Smooth muscle cell (in vitro differentiated cells): ENCODE measurements at regions not wholly inside any gene's neighbourhood (a gene's known extent, or its start where the extent isn't known, plus 50 kb on each side); places are given as distances from the start of the nearest gene placed in this dataset.

Experiments
- DNase-seq: peaks from one replicate; lab custom pipeline; 2025; ENCODE audit not compliant: unreplicated experiment; lab: John Stamatoyannopoulos, UW
- H2AFZ ChIP-seq: fragments of 200-600 bp; sonication (generic); 2 replicates; pipeline ENCODE4 v1.6.0; 2016; ENCODE audit warnings: antibody characterized with exemption, low read depth, mild to moderate bottlenecking
- H3F3A ChIP-seq: fragments of 200-600 bp; sonication (generic); 2 replicates; pipeline ENCODE4 v1.6.0; 2017; ENCODE audit warnings: antibody characterized with exemption, low read depth
- H3K27ac ChIP-seq: fragments of 200-600 bp; sonication (generic); 2 replicates; pipeline ENCODE4 v1.5.1; 2016; ENCODE audit warnings: low read depth, mild to moderate bottlenecking
- H3K27me3 ChIP-seq: fragments of 200-600 bp; sonication (generic); 2 replicates; pipeline ENCODE4 v1.6.1; 2016; ENCODE audit warnings: low read depth, mild to moderate bottlenecking
- H3K36me3 ChIP-seq: fragments of 200-600 bp; sonication (generic); 2 replicates; pipeline ENCODE4 v1.5.1; 2016; ENCODE audit warnings: low read depth
- H3K4me1 ChIP-seq: fragments of 200-600 bp; sonication (generic); 2 replicates; pipeline ENCODE4 v1.5.1; 2016; ENCODE audit warnings: low read depth
- H3K4me2 ChIP-seq: fragments of 200-600 bp; sonication (generic); 2 replicates; pipeline ENCODE4 v1.6.0; 2016; ENCODE audit warnings: mild to moderate bottlenecking
- H3K4me3 ChIP-seq: fragments of 200-600 bp; sonication (generic); 2 replicates; pipeline ENCODE4 v1.5.1; 2016; ENCODE audit warnings: mild to moderate bottlenecking
- H3K79me2 ChIP-seq: fragments of 200-600 bp; sonication (generic); 2 replicates; pipeline ENCODE4 v1.6.0; 2016; ENCODE audit warnings: low read depth, mild to moderate bottlenecking
- H3K9ac ChIP-seq: fragments of 200-600 bp; sonication (generic); 2 replicates; pipeline ENCODE4 v1.6.0; 2016; ENCODE audit warnings: low read depth
- H3K9me3 ChIP-seq: fragments of 200-600 bp; sonication (generic); replicated peaks from 2 replicates; pipeline ENCODE4 v1.5.1; 2016; ENCODE audit warnings: low read depth
- H4K20me1 ChIP-seq: fragments of 200-600 bp; sonication (generic); 2 replicates; pipeline ENCODE4 v1.6.0; 2016; ENCODE audit warnings: low read depth
- CTCF ChIP-seq: fragments of 200-600 bp; sonication (generic); IDR thresholded peaks from 2 replicates; pipeline ENCODE4 v1.5.1; 2017; ENCODE audit warnings: borderline replicate concordance, mild to moderate bottlenecking, antibody characterized with exemption; ENCODE audit not compliant: insufficient read depth, poor library complexity, severe bottlenecking
- WGBS: methylation state at CpG from one replicate; pipeline ENCODE4 v1.1.7; 2016; ENCODE audit warnings: low lambda C conversion rate; 5-methylcytosine and 5-hydroxymethylcytosine counted together

- TF ChIP-seq CTCF = no peak
- H4K20me1 ChIP-seq = no peaks in the 10 kb centered on the region
Measured at GRCh38 chr4:31130930-31131329, 410.8 kb downstream of the PCDH7 start.

DNA sequence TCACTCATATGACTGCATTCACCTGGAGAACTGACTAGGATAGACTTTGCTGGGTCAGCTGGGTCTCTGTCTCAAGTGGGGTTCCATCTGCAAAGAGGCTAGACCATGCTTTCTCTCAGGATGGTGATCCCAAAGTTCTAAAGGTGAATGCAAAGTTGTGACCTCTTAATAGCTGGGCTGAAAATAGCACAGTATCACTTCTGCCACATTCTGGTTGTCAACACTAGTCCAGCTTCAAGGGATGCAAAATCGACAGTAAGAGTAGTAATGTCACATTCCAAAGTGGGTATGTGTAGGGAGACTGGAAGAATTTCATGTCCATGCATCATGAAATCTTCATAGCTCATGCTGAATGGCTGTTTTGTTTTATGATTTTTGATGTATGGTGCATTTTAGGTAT is 414.6 kb downstream of the PCDH7 start:
- no peak for TF ChIP-seq CTCF
- Histone ChIP-seq H4K20me1 (no peaks in the 10 kb centered on the region), H3K79me2 (no peaks in the 10 kb centered on the region), H3K4me2 (no peak overlapping the region), H3K4me3 (no peak overlapping the region), H3K27me3 (no peaks in the 10 kb centered on the region), H3K4me1 (no peaks in the 10 kb centered on the region), H3K36me3 (no peaks in the 10 kb centered on the region), H2AFZ (no peak overlapping the region), H3F3A (no peaks in the 10 kb centered on the region), H3K9me3 (no peaks in the 10 kb centered on the region), H3K9ac (no peak overlapping the region), H3K27ac (no peak overlapping the region)
- no peak for DNase-seq
- 69% methylated on average over 1 of the region's 1 CpG for WGBS

More at GRCh38 chr4:31130930-31131329, 410.8 kb downstream of the PCDH7 start:
- no peak overlapping the region for H3K27ac ChIP-seq
- 87% methylated on average over 3 of the region's 3 CpGs for WGBS
- no peaks in the 10 kb centered on the region for H3K79me2 ChIP-seq
- H3K9ac ChIP-seq = no peak overlapping the region
- no peaks in the 10 kb centered on the region for H3K9me3 ChIP-seq
- H2AFZ ChIP-seq = no peak overlapping the region
- H3K4me3 ChIP-seq = no peak overlapping the region
- H3F3A ChIP-seq = no peaks in the 10 kb centered on the region
- H3K4me2 ChIP-seq = no peak overlapping the region
- no peak for DNase-seq
- no peaks in the 10 kb centered on the region for H3K27me3 ChIP-seq
- no peaks in the 10 kb centered on the region for H3K4me1 ChIP-seq
- H3K36me3 ChIP-seq = no peaks in the 10 kb centered on the region

DNA sequence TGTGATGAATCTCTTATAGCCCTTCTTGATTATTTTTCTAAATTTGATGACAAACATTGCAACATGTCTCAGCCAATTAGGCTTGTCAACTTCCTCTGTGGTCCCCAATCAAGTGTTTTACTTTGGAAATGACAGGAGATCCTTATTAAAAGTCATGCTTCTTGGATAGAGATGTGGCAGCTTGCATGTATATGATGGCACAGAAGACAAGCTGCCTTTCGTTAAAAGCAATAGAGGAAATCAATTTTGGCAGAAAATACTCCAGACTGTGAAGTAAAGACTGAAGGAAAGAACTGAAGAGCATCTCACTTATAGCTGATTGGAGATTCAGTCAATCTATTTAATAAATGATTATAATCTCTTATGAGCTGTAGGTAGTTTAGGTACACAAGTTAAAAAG is 419.6 kb downstream of the PCDH7 start:
- H3K36me3 ChIP-seq = peaks cover 4% of the 10 kb centered on the region
- no peak for TF ChIP-seq CTCF
- H2AFZ ChIP-seq = no peak overlapping the region
- H3K9me3 ChIP-seq = no peaks in the 10 kb centered on the region
- H3K4me3 ChIP-seq = no peak overlapping the region
- no peak overlapping the region for H3K27ac ChIP-seq
- H3K4me2 ChIP-seq = no peak overlapping the region
- DNase-seq = no peak
- 92% methylated on average over 1 of the region's 1 CpG for WGBS
- no peaks in the 10 kb centered on the region for H3F3A ChIP-seq
- H3K79me2 ChIP-seq = no peaks in the 10 kb centered on the region
- H4K20me1 ChIP-seq = no peaks in the 10 kb centered on the region
- no peaks in the 10 kb centered on the region for H3K27me3 ChIP-seq
- no peak overlapping the region for H3K9ac ChIP-seq
- H3K4me1 ChIP-seq = no peaks in the 10 kb centered on the region

DNA sequence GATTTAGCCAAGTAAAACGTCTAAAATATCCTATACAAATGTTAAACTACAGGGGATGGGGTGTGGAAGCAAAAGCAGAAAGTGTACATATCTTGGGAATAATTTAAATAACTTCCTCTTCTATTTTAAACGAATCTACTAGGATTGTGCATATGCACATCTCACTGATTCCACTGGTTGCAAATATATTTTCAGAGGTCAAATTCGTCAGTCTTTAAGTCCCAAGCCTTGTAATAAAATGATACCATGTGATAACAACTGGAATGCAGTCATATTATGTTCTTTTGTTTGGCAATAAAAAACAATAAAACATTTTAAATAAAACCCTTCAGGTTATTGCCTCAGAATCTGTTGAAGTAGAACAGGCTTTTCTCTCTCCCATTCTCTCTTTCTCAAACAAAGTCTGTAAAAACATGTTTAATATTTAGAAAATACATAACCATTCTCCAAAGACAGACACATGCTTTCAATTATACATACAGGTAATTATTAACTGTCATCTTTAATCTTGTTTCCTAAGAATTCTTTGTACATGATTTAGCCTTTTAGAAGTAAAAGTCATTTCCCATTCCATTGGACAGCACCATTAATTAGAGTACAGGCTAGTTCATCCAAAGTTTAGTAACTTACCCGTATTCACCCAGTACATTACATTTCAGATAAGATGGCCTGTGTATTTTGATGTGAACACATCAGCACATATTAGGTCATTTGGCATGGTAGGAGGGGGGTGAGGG is 421.1 kb downstream of the PCDH7 start:
- peaks cover 4% of the 10 kb centered on the region for H3K36me3 ChIP-seq
- H2AFZ ChIP-seq = no peak overlapping the region
- H3K4me2 ChIP-seq = no peak overlapping the region
- no peaks in the 10 kb centered on the region for H3K9me3 ChIP-seq
- no peaks in the 10 kb centered on the region for H3F3A ChIP-seq
- no peaks in the 10 kb centered on the region for H4K20me1 ChIP-seq
- WGBS = 85% methylated on average over 4 of the region's 4 CpGs
- no peaks in the 10 kb centered on the region for H3K79me2 ChIP-seq
- no peak overlapping the region for H3K4me3 ChIP-seq
- TF ChIP-seq CTCF = no peak
- no peak overlapping the region for H3K27ac ChIP-seq
- no peaks in the 10 kb centered on the region for H3K27me3 ChIP-seq
- no peak overlapping the region for H3K9ac ChIP-seq
- DNase-seq = no peak
- no peaks in the 10 kb centered on the region for H3K4me1 ChIP-seq
